ENCODE measurements at regions not wholly inside any gene's neighbourhood (a gene's known extent, or its start where the extent isn't known, plus 50 kb on each side); places are given as distances from the start of the nearest gene placed in this dataset.
"Not testable (repeated sequence)": the region's sequence is repeated elsewhere in the genome, so short reads cannot be mapped to it uniquely, and the experiment has no call there.

DNA sequence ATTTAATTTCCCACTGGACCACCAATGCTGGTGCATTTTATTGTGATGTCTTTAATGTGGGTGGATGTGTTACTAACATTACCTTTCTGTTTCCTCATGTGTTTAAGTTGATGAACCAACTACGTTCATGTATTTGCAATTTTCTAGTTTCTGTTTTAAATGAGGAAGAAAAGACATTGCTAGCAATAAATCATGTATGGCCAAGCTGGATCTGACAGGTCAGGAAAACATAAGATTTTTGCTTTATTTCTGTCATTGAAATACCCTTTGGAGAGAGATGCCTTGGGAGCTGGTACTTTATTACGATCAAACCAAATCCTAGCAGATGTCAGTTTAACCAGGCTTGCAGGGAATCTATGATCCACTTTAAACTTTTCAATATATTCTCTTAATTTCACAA, 553.2 kb downstream of the RFC3 start:
- no peak for DNase-seq

DNA sequence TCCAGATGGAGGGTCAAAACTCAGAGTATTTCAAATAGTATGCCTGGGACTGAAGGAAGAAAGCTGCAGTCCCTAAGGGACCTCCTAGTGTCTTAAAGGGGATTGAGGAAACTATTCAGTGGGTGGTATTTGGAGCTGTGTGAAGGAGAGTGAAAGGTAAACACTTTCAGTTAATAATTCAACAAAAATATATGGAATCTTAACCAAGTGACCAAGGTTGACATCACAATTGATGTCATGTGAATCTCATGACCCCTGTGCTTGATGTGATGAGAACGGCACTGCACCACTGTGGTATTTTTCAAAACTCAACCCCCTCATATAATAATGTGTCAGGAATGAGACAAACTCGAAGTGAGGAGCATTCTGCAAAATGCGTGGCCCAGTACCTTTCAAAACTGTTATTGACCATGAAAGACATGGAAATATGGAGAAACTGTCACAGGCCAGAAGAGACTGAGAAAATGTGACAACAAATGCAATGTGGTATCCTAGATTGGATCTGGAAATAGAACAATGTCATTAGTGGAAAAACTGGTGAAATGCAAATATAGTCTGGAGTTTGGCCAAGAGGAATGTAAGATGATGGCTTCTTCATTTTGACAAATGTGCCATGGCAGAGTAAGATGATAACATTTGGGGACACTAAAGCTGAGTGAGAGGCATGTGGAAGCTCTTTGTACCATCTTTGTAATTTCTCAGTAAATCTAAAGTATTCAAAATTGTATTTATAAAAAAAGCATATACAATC, 553.9 kb downstream of the RFC3 start:
- DNase-seq = no peak

DNA sequence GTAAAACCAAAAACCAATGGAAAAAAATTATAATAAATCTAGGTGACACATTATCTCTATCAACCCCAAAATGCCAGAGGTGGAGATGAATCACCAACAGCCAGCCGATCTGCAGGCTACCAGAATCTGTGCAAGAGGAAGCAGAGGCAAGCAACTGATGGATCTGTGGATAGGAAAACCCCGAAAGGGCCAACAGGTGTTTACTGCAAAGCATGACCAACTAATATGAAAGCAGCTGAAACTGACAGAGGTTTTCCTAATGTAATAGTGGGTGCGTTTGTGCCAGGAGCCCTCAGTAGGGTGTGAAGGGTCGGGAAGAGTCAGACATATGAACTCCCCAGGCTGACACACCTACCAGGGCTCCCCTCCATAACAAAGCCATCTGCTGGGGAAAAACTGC, 554.6 kb downstream of the RFC3 start:
- DNase-seq = no peak

- no peak for DNase-seq
Measured at GRCh38 chr13:34376483-34376882, 558.5 kb downstream of the RFC3 start.

GRCh38 chr13:34381228-34381627, 560.8 kb upstream of the NBEA start:
- no peak for DNase-seq

DNA sequence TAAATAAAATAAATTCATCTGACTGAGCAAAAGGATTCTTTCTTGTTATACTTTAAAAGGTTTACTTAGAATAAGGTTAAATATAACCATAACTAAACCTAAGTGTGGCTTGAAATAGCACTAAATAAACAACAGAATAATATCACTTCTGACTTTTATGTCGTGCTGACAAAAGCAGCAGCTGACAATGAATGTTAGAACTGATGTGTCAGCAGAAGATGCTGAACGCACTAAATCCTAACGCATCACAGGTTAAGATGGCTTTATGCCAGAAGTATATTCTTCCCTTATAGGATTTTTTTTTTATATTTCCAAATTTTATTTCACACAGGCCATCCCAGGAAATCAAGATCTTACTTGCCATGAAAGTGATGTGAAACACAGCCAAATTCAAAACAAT, 558.3 kb upstream of the NBEA start:
- DNase-seq = no peak

DNA sequence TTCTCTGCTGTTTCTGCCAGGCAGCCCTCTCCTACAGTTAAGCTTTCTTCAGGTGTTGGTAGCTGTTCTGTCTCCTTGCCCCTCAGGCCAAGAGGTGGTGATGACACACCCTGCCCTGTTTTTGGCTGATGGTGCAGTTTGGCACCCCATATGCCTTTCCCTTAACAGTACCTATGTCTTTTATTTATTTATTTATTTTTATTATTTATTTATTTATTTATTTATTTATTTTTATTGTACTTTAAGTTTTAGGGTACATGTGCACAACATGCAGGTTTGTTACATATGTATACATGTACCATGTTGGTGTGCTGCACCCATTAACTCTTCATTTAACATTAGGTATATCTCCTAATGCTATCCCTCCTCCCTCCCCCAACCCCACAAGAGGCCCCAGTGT, 555.8 kb upstream of the NBEA start:
- not testable (repeated sequence) for DNase-seq

GRCh38 chr13:34391076-34391475, 551.0 kb upstream of the NBEA start:
- DNase-seq = no peak

GRCh38 chr13:34401696-34402095, 540.4 kb upstream of the NBEA start:
- DNase-seq = no peak

- DNase-seq = no peak
Measured at GRCh38 chr13:34405410-34406181, 536.5 kb upstream of the NBEA start.

DNA sequence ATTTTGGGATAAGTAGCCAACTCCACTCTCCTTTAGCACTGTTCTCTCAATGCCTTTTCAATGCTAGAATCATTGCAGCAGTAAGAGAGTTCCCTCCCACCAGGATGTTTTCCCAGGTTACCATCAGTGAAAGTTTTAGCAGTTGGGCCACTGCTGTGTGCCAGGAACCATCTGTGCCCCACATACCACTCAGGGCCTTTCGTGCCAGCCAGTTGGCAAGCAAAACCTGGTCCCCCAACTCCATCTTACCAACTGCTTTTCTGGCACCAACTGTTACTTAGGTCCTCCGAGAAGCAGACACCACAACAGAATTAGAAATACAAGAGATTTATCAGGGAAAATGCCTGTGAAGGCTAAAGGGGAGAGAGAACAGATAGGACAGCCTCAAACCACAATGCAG, 533.4 kb upstream of the NBEA start:
- DNase-seq = no peak

DNA sequence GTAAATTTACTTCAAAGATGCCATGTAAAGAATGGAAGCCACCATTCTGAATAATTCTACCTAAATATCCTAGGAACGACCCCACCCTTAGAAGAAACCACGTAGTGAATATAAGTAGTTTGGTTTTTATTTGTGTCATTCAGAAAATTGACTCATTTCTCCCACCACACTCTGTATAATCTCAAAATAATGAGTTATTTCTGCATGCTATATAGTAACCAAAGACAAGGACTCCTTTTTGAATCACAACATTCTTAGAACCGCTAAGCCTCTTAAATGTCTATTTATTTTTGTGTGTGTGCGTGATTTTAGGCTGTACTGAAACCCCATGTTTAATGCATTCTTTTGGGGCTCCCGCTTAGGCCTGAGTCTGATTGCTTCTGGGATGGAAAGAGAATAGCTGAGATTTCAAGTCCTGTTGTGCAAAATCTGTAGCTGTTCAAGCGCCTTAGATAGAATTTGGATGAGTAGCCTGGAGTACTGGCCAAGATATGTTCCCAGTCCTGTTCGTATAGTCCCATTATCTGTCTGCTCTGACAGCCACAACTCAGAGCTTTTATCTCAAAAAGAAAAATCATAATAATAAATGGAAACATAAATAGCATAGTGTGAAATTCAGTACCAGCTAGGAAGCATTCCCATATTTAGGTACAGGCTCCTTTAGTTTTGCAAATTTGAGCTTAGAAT, 532.4 kb upstream of the NBEA start:
- DNase-seq = no peak

DNA sequence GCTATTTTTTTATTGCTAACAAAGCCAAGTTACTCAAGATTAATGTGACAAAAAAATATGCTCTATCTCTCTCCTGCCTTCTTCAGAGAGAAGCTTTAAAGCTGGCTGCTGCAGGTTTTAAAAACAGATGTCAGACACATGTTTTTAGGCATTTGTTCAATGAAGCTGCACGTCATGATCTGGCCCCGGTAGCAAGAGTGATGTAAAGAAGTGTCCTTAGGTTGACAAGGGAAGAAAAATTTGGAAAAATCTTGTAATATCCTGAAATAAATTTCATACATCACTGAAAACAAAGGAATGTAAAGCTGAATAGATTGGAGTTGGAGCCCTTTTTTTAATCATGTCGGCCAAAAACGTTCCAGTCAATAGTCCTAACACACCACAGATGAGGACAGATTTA, 531.4 kb upstream of the NBEA start:
- DNase-seq = no peak

- DNase-seq = no peak
Measured at GRCh38 chr13:34411177-34411576, 530.9 kb upstream of the NBEA start.

GRCh38 chr13:34411894-34412293, 530.2 kb upstream of the NBEA start:
- DNase-seq = no peak

- DNase-seq = no peak
Measured at GRCh38 chr13:34412295-34412694, 529.8 kb upstream of the NBEA start.

DNA sequence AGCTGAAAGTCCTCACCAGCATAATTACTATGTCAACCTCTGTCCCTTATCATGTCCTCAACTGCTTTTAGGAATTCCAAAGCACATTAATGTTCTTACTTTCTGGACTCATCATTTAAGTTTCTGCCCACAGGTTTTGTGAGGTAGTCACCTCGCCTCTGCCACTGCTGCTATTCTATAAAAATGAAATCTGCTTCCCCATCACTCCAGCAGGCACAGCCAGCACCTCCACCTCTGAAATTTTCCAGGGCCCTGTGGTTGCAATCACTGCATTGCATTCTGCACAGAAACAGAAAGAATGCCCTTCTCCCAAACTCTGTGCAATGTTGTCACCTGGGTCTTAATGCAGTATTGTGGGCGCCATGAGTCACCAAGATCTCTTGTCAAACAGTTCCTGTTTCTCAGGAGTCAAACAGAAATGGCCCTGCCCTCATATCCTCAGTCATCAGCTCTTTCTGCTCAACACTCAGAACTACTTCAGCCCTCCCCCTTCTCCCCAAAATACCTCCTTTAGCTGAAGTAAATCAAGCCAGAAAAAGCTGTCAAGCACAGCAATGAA, 529.2 kb upstream of the NBEA start:
- no peak for DNase-seq

DNA sequence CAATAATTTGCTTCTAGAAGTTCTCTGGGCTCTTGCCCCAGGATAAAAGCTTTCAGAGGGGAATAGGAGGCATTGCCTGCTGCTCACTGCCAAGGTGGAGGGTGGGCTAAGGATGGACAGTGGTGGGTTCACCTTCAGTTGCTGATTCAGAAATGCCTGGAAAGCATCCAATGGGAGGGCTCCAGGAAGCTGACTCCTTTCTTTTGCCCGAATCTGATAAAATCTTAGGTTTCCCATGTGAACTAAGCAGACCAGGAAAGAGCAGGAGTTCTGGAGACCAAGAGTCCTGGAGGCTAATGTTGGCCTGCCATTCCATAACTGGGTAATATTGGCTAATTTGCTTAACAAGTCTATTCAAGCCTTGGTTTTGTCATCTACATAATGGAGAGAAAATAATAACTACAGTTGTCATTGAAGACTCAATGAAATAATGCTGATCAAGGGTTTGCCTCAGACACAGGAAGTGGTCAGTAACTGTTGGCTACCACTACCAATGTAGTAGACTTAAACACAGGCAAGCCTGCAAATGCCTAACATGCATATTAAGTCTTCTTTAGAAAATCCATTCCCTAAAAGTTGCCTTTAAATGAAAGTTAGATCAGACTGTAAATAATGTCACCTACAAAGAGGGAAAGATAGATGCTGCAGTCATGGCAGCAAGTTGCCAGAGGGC, 528.4 kb upstream of the NBEA start:
- no peak for DNase-seq

DNA sequence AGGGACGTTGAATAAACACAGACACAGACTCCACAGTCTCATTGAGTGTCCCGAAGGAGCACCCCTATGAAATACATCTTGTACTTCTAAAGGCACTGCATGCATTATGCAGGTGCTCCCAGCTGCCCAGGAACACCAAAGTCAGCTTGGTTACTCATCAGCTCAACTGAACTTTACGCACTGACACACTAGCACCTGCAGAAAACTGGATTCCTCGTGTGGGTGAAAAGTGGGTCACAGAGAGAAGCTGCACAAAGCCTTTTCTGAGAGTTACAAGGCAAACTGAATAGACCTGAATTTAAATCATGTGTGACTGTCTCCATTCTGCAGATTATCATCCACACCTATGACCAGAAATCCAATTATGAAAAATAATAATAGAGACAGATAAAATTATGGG, 527.5 kb upstream of the NBEA start:
- DNase-seq = no peak

DNA sequence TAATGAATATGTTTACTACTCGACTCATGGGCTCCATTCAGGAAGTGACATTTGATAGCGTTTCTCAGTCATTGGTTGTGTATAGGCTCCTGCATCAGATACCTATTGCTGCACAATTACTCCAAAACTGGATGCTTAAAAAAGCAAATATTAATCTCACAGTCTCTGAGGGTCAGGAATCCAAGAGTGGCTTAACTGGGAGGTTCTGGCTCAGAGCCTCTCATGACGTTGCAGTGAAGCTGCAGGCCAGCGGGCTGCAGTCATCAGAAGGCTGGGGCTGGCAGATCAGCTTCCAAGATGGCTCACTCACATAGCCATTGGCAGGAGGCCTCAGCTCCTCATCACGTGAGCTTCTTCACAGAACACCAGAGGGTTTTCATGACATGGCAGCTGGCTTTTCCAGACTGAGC, 525.1 kb upstream of the NBEA start:
- no peak for DNase-seq

DNA sequence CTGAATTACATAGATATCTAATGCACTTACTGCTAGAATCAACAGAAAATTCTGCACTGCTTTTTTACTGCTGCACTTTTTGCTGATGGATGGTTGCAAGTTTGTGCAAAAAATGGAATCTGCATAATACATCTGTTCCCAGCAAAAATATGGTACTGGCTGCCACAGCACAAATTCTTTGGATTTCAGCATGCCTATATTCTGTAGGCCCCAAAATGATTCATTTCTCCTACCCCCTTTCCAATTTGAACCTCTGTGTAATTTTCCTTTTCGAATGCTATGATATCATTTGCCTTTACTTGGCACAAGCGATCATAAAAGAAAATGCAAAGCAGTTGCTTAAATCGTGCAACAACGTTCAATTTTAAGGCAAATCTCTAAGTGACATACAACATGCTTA, 524.2 kb upstream of the NBEA start:
- DNase-seq = no peak

- no peak for DNase-seq
Measured at GRCh38 chr13:34419025-34419424, 523.0 kb upstream of the NBEA start.

GRCh38 chr13:34419755-34420154, 522.3 kb upstream of the NBEA start:
- DNase-seq = no peak

Data from CD4-positive, alpha-beta T cell treated with Interleukin-4 for 1 hour (primary cell).